ENCODE measurements at regions not wholly inside any gene's neighbourhood (a gene's known extent, or its start where the extent isn't known, plus 50 kb on each side); places are given as distances from the start of the nearest gene placed in this dataset.
"Not testable (repeated sequence)": the region's sequence is repeated elsewhere in the genome, so short reads cannot be mapped to it uniquely, and the experiment has no call there.

- Histone ChIP-seq H3K27me3 (no peaks in the 10 kb centered on the region), H3K4me1 (no peaks in the 10 kb centered on the region), H3K27ac (no peak overlapping the region), H3K9me3 (replicated peaks in 1 of 11) (no peaks in the 10 kb centered on the region), H3K36me3 (no peaks in the 10 kb centered on the region), H3K9ac (no peak overlapping the region), H3K4me3 (no peak overlapping the region), H3K4me2 (no peak overlapping the region), H4K20me1 (no peaks in the 10 kb centered on the region)
- no peak for TF ChIP-seq Cebpa-rat (IDR thresholded peaks at IDR 0.05)
Observed at GRCh38 chr12:73677520-73678291, 859.9 kb upstream of the ATXN7L3B start.

GRCh38 chr12:73678335-73678734 is 859.3 kb upstream of the ATXN7L3B start:
- TF ChIP-seq Cebpa-rat (IDR thresholded peaks at IDR 0.05), result no peak
- Histone ChIP-seq H3K4me3 (no peak overlapping the region), H3K36me3 (no peaks in the 10 kb centered on the region), H3K9me3 (replicated peaks in 1 of 11) (no peaks in the 10 kb centered on the region), H3K4me1 (no peaks in the 10 kb centered on the region), H3K27me3 (no peaks in the 10 kb centered on the region), H3K27ac (no peak overlapping the region), H3K4me2 (no peak overlapping the region), H4K20me1 (no peaks in the 10 kb centered on the region), H3K9ac (no peak overlapping the region)

GRCh38 chr12:73699318-73699717 is 838.3 kb upstream of the ATXN7L3B start:
- no peaks in the 10 kb centered on the region for H3K4me1 ChIP-seq
- H3K9me3 ChIP-seq (replicated peaks in 1 of 11), result no peaks in the 10 kb centered on the region
- H3K36me3 ChIP-seq, result no peaks in the 10 kb centered on the region
- no peak for TF ChIP-seq Cebpa-rat (IDR thresholded peaks at IDR 0.05)
- H3K4me2 ChIP-seq, result no peak overlapping the region
- no peak overlapping the region for H3K27ac ChIP-seq
- no peaks in the 10 kb centered on the region for H3K27me3 ChIP-seq
- H4K20me1 ChIP-seq, result no peaks in the 10 kb centered on the region
- no peak overlapping the region for H3K4me3 ChIP-seq
- H3K9ac ChIP-seq, result no peak overlapping the region

- H3K9ac ChIP-seq, result no peak overlapping the region
- no peak overlapping the region for H3K4me2 ChIP-seq
- no peak for TF ChIP-seq Cebpa-rat (IDR thresholded peaks at IDR 0.05)
Observed at GRCh38 chr12:73714655-73715054, 823.0 kb upstream of the ATXN7L3B start.

GRCh38 chr12:73716143-73716542 is 821.5 kb upstream of the ATXN7L3B start:
- not testable (repeated sequence) for H3K4me2 ChIP-seq; H3K27ac ChIP-seq; H3K9me3 ChIP-seq (replicated peaks in 1 of 11); H3K9ac ChIP-seq; H3K4me3 ChIP-seq; H3K27me3 ChIP-seq; H3K4me1 ChIP-seq; H3K36me3 ChIP-seq; H4K20me1 ChIP-seq

More at GRCh38 chr12:73714655-73715054, 823.0 kb upstream of the ATXN7L3B start:
- Histone ChIP-seq H3K27me3 (no peaks in the 10 kb centered on the region), H4K20me1 (no peaks in the 10 kb centered on the region), H3K27ac (no peak overlapping the region), H3K9me3 (replicated peaks in 1 of 11) (no peaks in the 10 kb centered on the region), H3K4me3 (no peak overlapping the region), H3K36me3 (no peaks in the 10 kb centered on the region), H3K4me1 (no peaks in the 10 kb centered on the region)

GRCh38 chr12:73719223-73719622 is 818.4 kb upstream of the ATXN7L3B start:
- no peaks in the 10 kb centered on the region for H3K36me3 ChIP-seq
- H3K27ac ChIP-seq, result no peak overlapping the region
- H3K4me3 ChIP-seq, result no peak overlapping the region
- H4K20me1 ChIP-seq, result no peaks in the 10 kb centered on the region
- H3K9me3 ChIP-seq (replicated peaks in 1 of 11), result no peaks in the 10 kb centered on the region
- H3K9ac ChIP-seq, result no peak overlapping the region
- no peaks in the 10 kb centered on the region for H3K4me1 ChIP-seq
- no peak overlapping the region for H3K4me2 ChIP-seq
- no peak for TF ChIP-seq Cebpa-rat (IDR thresholded peaks at IDR 0.05)
- H3K27me3 ChIP-seq, result no peaks in the 10 kb centered on the region

- no peaks in the 10 kb centered on the region for H3K27me3 ChIP-seq
- no peak overlapping the region for H3K4me2 ChIP-seq
- TF ChIP-seq Cebpa-rat (IDR thresholded peaks at IDR 0.05), result no peak
- H3K36me3 ChIP-seq, result no peaks in the 10 kb centered on the region
- no peaks in the 10 kb centered on the region for H3K4me1 ChIP-seq
- no peak overlapping the region for H3K9ac ChIP-seq
- H4K20me1 ChIP-seq, result no peaks in the 10 kb centered on the region
- H3K27ac ChIP-seq, result no peak overlapping the region
- H3K9me3 ChIP-seq (replicated peaks in 1 of 11), result no peaks in the 10 kb centered on the region
- H3K4me3 ChIP-seq, result no peak overlapping the region
Observed at GRCh38 chr12:73726881-73727280, 810.8 kb upstream of the ATXN7L3B start.

GRCh38 chr12:73731658-73732057 is 806.0 kb upstream of the ATXN7L3B start:
- Histone ChIP-seq H3K36me3 (no peaks in the 10 kb centered on the region), H3K9me3 (replicated peaks in 1 of 11) (no peaks in the 10 kb centered on the region), H3K9ac (no peak overlapping the region), H3K27me3 (no peaks in the 10 kb centered on the region), H3K4me3 (no peak overlapping the region), H3K4me1 (no peaks in the 10 kb centered on the region), H3K27ac (no peak overlapping the region), H3K4me2 (no peak overlapping the region), H4K20me1 (no peaks in the 10 kb centered on the region)
- TF ChIP-seq Cebpa-rat (IDR thresholded peaks at IDR 0.05), result no peak

GRCh38 chr12:73769337-73769736 is 768.3 kb upstream of the ATXN7L3B start:
- H3K9ac ChIP-seq, result no peak overlapping the region
- H3K27ac ChIP-seq, result no peak overlapping the region
- H3K36me3 ChIP-seq, result no peaks in the 10 kb centered on the region
- peaks cover 7 to 11% (median 9%) of the 10 kb centered on the region in 11 experiments; a peak in 15 of 22 replicates for H3K9me3 ChIP-seq (replicated peaks in 1 of 11)
- no peaks in the 10 kb centered on the region for H4K20me1 ChIP-seq
- no peak for TF ChIP-seq Cebpa-rat (IDR thresholded peaks at IDR 0.05)
- no peaks in the 10 kb centered on the region for H3K4me1 ChIP-seq
- no peak overlapping the region for H3K4me2 ChIP-seq
- H3K27me3 ChIP-seq, result no peaks in the 10 kb centered on the region
- H3K4me3 ChIP-seq, result no peak overlapping the region

GRCh38 chr12:73798523-73798922 is 739.1 kb upstream of the ATXN7L3B start:
- Histone ChIP-seq H3K9ac (no peak overlapping the region), H3K4me3 (no peak overlapping the region), H3K36me3 (no peaks in the 10 kb centered on the region; a peak in 1 of 22 replicates), H4K20me1 (no peaks in the 10 kb centered on the region), H3K4me2 (no peak overlapping the region), H3K4me1 (no peaks in the 10 kb centered on the region), H3K9me3 (replicated peaks in 1 of 11) (peaks cover 16 to 24% (median 23%) of the 10 kb centered on the region in 11 experiments), H3K27ac (no peak overlapping the region), H3K27me3 (no peaks in the 10 kb centered on the region)
- no peak for TF ChIP-seq Cebpa-rat (IDR thresholded peaks at IDR 0.05)
